CD14-positive monocyte (primary cell): ENCODE measurements at regions not wholly inside any gene's neighbourhood (a gene's known extent, or its start where the extent isn't known, plus 50 kb on each side); places are given as distances from the start of the nearest gene placed in this dataset.

Source experiments
- DNase-seq, 3 donors: peaks; one replicate each; pipeline ENCODE4 v3.0.0-alpha.2; 2011 to 2022
- H2AFZ ChIP-seq: 2 replicates; pipeline ENCODE4 v1.6.0; 2012; ENCODE audit warnings: mild to moderate bottlenecking, low read depth, low read length, inconsistent platforms; ENCODE audit not compliant: insufficient read depth, poor library complexity, severe bottlenecking
- H3K27ac ChIP-seq, 2 donors: 1 replicate in 1 of 2; 2 replicates in 1 of 2; pipeline ENCODE4 v1.5.1; 2012 to 2013; ENCODE audit warnings: low read length in 2 of 2, control low read depth in 1 of 2, inconsistent platforms in 1 of 2, low read depth in 1 of 2, mild to moderate bottlenecking in 1 of 2
- H3K27me3 ChIP-seq, 2 donors: one replicate each; pipeline versions ENCODE4 v1.6.0 to v1.6.1; 2011 to 2013; ENCODE audit warnings: low read length in 2 of 2; ENCODE audit not compliant: control insufficient read depth in 2 of 2, insufficient read depth in 2 of 2
- H3K36me3 ChIP-seq, 2 donors: replicated peaks in 1 of 2; 1 replicate in 1 of 2; 2 replicates in 1 of 2; pipeline versions ENCODE4 v1.5.1 to v1.6.1; 2012 to 2013; ENCODE audit warnings: low read length in 2 of 2, control low read depth in 1 of 2, inconsistent platforms in 1 of 2, mild to moderate bottlenecking in 1 of 2; ENCODE audit not compliant: insufficient read depth in 2 of 2, control insufficient read depth in 1 of 2
- H3K4me1 ChIP-seq, 2 donors: 1 replicate in 1 of 2; 2 replicates in 1 of 2; pipeline versions ENCODE4 v1.5.1 to v1.6.1; 2012 to 2013; ENCODE audit warnings: low read length in 2 of 2, control low read depth in 1 of 2, inconsistent platforms in 1 of 2, mild to moderate bottlenecking in 1 of 2, moderate library complexity in 1 of 2; ENCODE audit not compliant: insufficient read depth in 2 of 2, control insufficient read depth in 1 of 2
- H3K4me2 ChIP-seq: replicated peaks from 2 replicates; pipeline ENCODE3; 2012; ENCODE audit warnings: low read length, moderate library complexity, mild to moderate bottlenecking; ENCODE audit not compliant: poor library complexity, severe bottlenecking; ENCODE audit errors: extremely low read depth
- H3K4me3 ChIP-seq, 3 experiments: fragments of 200-600 bp in 1 of 3; sonication (generic) in 1 of 3; replicated peaks in 1 of 3; 1 replicate in 2 of 3; 2 replicates in 1 of 3; pipeline ENCODE4 v1.5.1; 2011 to 2013; ENCODE audit warnings: low read length in 3 of 3, mild to moderate bottlenecking in 3 of 3, control low read depth in 2 of 3, low read depth in 2 of 3, inconsistent platforms in 1 of 3, moderate library complexity in 1 of 3
- H3K79me2 ChIP-seq: 2 replicates; pipeline ENCODE4 v1.6.0; 2012; ENCODE audit warnings: mild to moderate bottlenecking, control low read depth, inconsistent platforms, low read length, moderate library complexity; ENCODE audit not compliant: insufficient read depth
- H3K9ac ChIP-seq: 2 replicates; pipeline ENCODE4 v1.6.0; 2017; ENCODE audit warnings: low read length, mild to moderate bottlenecking; ENCODE audit not compliant: insufficient read depth, poor library complexity, severe bottlenecking
- H3K9me3 ChIP-seq, 2 donors: replicated peaks in 1 of 2; 1 replicate in 1 of 2; 2 replicates in 1 of 2; pipeline versions ENCODE4 v1.5.1 to v1.6.1; 2012 to 2013; ENCODE audit warnings: low read length in 2 of 2, control low read depth in 1 of 2; ENCODE audit not compliant: control insufficient read depth in 1 of 2, insufficient read depth in 1 of 2
- H4K20me1 ChIP-seq: 2 replicates; pipeline ENCODE4 v1.6.0; 2012; ENCODE audit warnings: mild to moderate bottlenecking, low read length, control low read depth, moderate library complexity; ENCODE audit not compliant: insufficient read depth
- H3K27ac Mint-ChIP-seq, 7 donors: one replicate each; pipeline ENCODE4 v1.8.0; 2020; ENCODE audit warnings: mild to moderate bottlenecking in 7 of 7, mixed read lengths in 7 of 7, moderate library complexity in 6 of 7, inconsistent platforms in 2 of 7
- H3K27me3 Mint-ChIP-seq, 3 donors: one replicate each; pipeline ENCODE4 v1.8.0; 2021 to 2022; ENCODE audit warnings: low read depth in 3 of 3, mild to moderate bottlenecking in 3 of 3, mixed read lengths in 3 of 3, moderate library complexity in 3 of 3, inconsistent platforms in 1 of 3
- H3K36me3 Mint-ChIP-seq, 2 donors: one replicate each; pipeline ENCODE4 v1.8.0; 2020; ENCODE audit warnings: mixed read lengths in 2 of 2, inconsistent platforms in 1 of 2, mild to moderate bottlenecking in 1 of 2
- H3K4me1 Mint-ChIP-seq: one replicate; pipeline ENCODE4 v1.8.0; 2020; ENCODE audit warnings: mild to moderate bottlenecking, mixed read lengths
- H3K4me3 Mint-ChIP-seq, 2 donors: one replicate each; pipeline ENCODE4 v1.8.0; 2020; ENCODE audit warnings: mild to moderate bottlenecking in 2 of 2, mixed read lengths in 2 of 2, moderate library complexity in 1 of 2
- H3K9me3 Mint-ChIP-seq, 7 donors: one replicate each; pipeline ENCODE4 v1.8.0; 2020 to 2022; ENCODE audit warnings: mixed read lengths in 7 of 7, mild to moderate bottlenecking in 6 of 7, moderate library complexity in 6 of 7, inconsistent platforms in 2 of 7
- CTCF ChIP-seq: fragments of 200-600 bp; IDR thresholded peaks from one replicate; pipeline ENCODE4 v1.8.0; 2022; ENCODE audit warnings: antibody characterized with exemption, mild to moderate bottlenecking
- WGBS: methylation state at CpG from one replicate; pipeline ENCODE4 v1.1.5; 2013; ENCODE audit warnings: missing lambda C conversion rate; ENCODE audit not compliant: insufficient coverage; 5-methylcytosine and 5-hydroxymethylcytosine counted together
- intact Hi-C, 2 donors: fragments of 100-400 bp; cut with micrococcal nuclease; formaldehyde crosslinking; loops; one replicate each; pipeline versions ENCODE4 v1.15.0 to v1.15.1; 2023

- peak overlapping the region; percentile 67 to 88 for H3K4me3 Mint-ChIP-seq
- Histone ChIP-seq H3K4me2 (peak overlapping the region; percentile 66), H3K27me3 (no peaks in the 10 kb centered on the region), H4K20me1 (no peaks in the 10 kb centered on the region), H3K79me2 (no peaks in the 10 kb centered on the region), H3K4me3 (peak overlapping the region in 1 of 3 experiments; percentile 67), H3K27ac (peak overlapping the region; percentile 91 to 92), H3K9ac (peak overlapping the region; percentile 49), H3K9me3 (no peaks in the 10 kb centered on the region), H3K4me1 (peaks cover 51 to 54% of the 10 kb centered on the region in 2 donors), H3K36me3 (no peaks in the 10 kb centered on the region), H2AFZ (peak overlapping the region; percentile 39)
- intact Hi-C loops: loop anchor here in 1 of 2 donors (10.0 kb wide), 1 partner anchor 222 kb away; no protein-coding TSS in a partner anchor
- no peaks in the 10 kb centered on the region for H3K36me3 Mint-ChIP-seq
- peaks cover 0 to 2% (median 0%) of the 10 kb centered on the region in 7 donors for H3K9me3 Mint-ChIP-seq
- peaks cover 53% of the 10 kb centered on the region for H3K4me1 Mint-ChIP-seq
- WGBS: 100% methylated on average over 5 of the region's 9 CpGs
- DNase-seq: no peak
- no peak for TF ChIP-seq CTCF
- peak overlapping the region; percentile 94 to 99 (median 98) for H3K27ac Mint-ChIP-seq
- peaks cover 0 to 6% (median 3%) of the 10 kb centered on the region in 3 donors for H3K27me3 Mint-ChIP-seq
Observed at GRCh38 chr2:128512379-128513115, 193.9 kb upstream of the HS6ST1 start.

- Histone ChIP-seq H3K9ac (peak overlapping the region; percentile 49), H3K4me2 (peak overlapping the region; percentile 66), H3K36me3 (no peaks in the 10 kb centered on the region), H3K4me3 (peak overlapping the region; percentile 18 to 67 (median 20)), H3K4me1 (peaks cover 51 to 54% of the 10 kb centered on the region in 2 donors), H3K79me2 (no peaks in the 10 kb centered on the region), H2AFZ (peak overlapping the region; percentile 39), H3K27me3 (no peaks in the 10 kb centered on the region), H3K9me3 (no peaks in the 10 kb centered on the region), H4K20me1 (no peaks in the 10 kb centered on the region), H3K27ac (peak overlapping the region; percentile 91 to 92)
- Mint-ChIP-seq H3K4me3 (peak overlapping the region; percentile 67 to 88), H3K36me3 (no peaks in the 10 kb centered on the region), H3K27me3 (peaks cover 0 to 6% (median 3%) of the 10 kb centered on the region in 3 donors), H3K27ac (peak overlapping the region; percentile 94 to 99 (median 98)), H3K4me1 (peaks cover 53% of the 10 kb centered on the region), H3K9me3 (peaks cover 0 to 2% (median 0%) of the 10 kb centered on the region in 7 donors)
- intact Hi-C loops: loop anchor here in 1 of 2 donors (10.0 kb wide), 1 partner anchor 221 kb away; no protein-coding TSS in a partner anchor
- 37% methylated on average over 12 of the region's 12 CpGs for WGBS
- TF ChIP-seq CTCF: no peak
- peak in 2 of 3 donors; percentile 82 to 87 for DNase-seq
Observed at GRCh38 chr2:128513116-128513960, 194.7 kb upstream of the HS6ST1 start.
